Heart right ventricle (tissue), 16 donors: ENCODE measurements at regions not wholly inside any gene's neighbourhood (a gene's known extent, or its start where the extent isn't known, plus 50 kb on each side); places are given as distances from the start of the nearest gene placed in this dataset.

Source experiments
- ATAC-seq, 8 donors: fragments of 200-7000 bp; cut with Tn5 transposase; one replicate each; pipeline ENCODE4 v1.9.1; 2020; ENCODE audit warnings: mild to moderate bottlenecking in 8 of 8, moderate library complexity in 8 of 8, moderate number of reproducible peaks in 1 of 8
- DNase-seq, 2 donors: peaks; one replicate each; pipeline ENCODE4 v3.0.0-alpha.2; 2020
- H3K27ac ChIP-seq, 10 donors: fragments of 200-600 bp; sonication (generic) in 2 of 10; one replicate each; pipeline versions ENCODE4 v1.5.0 to v1.8.0; 2020 to 2022; ENCODE audit warnings: mild to moderate bottlenecking in 3 of 10
- H3K27me3 ChIP-seq, 7 donors: fragments of 200-600 bp; one replicate each; pipeline ENCODE4 v1.8.0; 2021 to 2022; ENCODE audit warnings: mild to moderate bottlenecking in 2 of 7
- H3K36me3 ChIP-seq, 9 donors: fragments of 200-600 bp; sonication (generic) in 1 of 9; one replicate each; pipeline versions ENCODE4 v1.5.0 to v1.8.0; 2020 to 2022; ENCODE audit warnings: mild to moderate bottlenecking in 2 of 9
- H3K4me1 ChIP-seq, 9 donors: fragments of 200-600 bp; sonication (generic) in 1 of 9; one replicate each; pipeline versions ENCODE4 v1.5.0 to v1.8.0; 2020 to 2022; ENCODE audit warnings: mild to moderate bottlenecking in 4 of 9
- H3K4me3 ChIP-seq, 10 donors: fragments of 200-600 bp; sonication (generic) in 2 of 10; one replicate each; pipeline versions ENCODE4 v1.5.0 to v1.8.0; 2020 to 2022; ENCODE audit warnings: mild to moderate bottlenecking in 7 of 10, moderate library complexity in 2 of 10
- H3K9me3 ChIP-seq, 11 donors: fragments of 200-600 bp in 10 of 11; sonication (generic) in 2 of 11; one replicate each; pipeline versions ENCODE4 v1.5.0 to v1.8.0; 2013 to 2022; ENCODE audit warnings: mild to moderate bottlenecking in 2 of 11, control low read depth in 1 of 11, moderate library complexity in 1 of 11
- WGBS, 2 donors: extraction: QIAGEN DNeasy Blood & Tissue Kit; methylation state at CpG; one replicate each; pipeline ENCODE4 v1.1.7; 2013; ENCODE audit warnings: inconsistent platforms in 1 of 2; 5-methylcytosine and 5-hydroxymethylcytosine counted together
- intact Hi-C, 10 donors: fragments of 100-400 bp; cut with DNase I; formaldehyde crosslinking; loops; one replicate each; pipeline versions ENCODE4 v1.11.1 to v1.14.2; 2022
- TF ChIP-seq, protein P1 (sequence below), 9 donors: fragments of 200-600 bp; sonication (generic) in 2 of 9; IDR thresholded peaks; one replicate each; pipeline versions ENCODE4 v1.5.0 to v1.8.0; 2021 to 2022; ENCODE audit warnings: antibody characterized with exemption in 9 of 9, mild to moderate bottlenecking in 5 of 9, moderate library complexity in 1 of 9
- donor health status: Arrhythmogenic right ventricular cardiomyopathy.
- donor health status: ischemic (EF 13 %, LVEDD 7.1; RV severe dilation, severe dysfunction).
- donor health status: healthy with polysubstance abuse.
- donor health status: DM: no; HTN: yes; CAD: no.
- donor health status: DM: no; HTN: no; CAD: no.
- donor health status: ischemic (EF 25% LVEDD 6.9; RV normal size, moderate dysfunction).
- donor health status: ischemic (EF 25% LVEDD 5.7; RV mildly dilated, moderate dysfunction).
- donor health status: healthy.
- donor health status: DM: yes; HTN: yes; CAD: no.
- donor health status: Ischemic cardiomyopathy.
- donor health status: ischemic (EF 35%, LVEDD 5.7; RV mildly dilated, moderate dysfunction).
- donor health status: nonischemic (EF 11% LVEDD 7.7; RV severe dilation, severe dysfunction).
- donor health status: DM: yes; HTN: yes; CAD: no.
- donor health status: PGD.
- donor health status: ischemic (EF 29% LVEDD 5.4; RV normal size, mild dysfunction).
- donor health status: nonischemic (EF 23%, LVEDD 6.1; RV moderate dilation, normal function).

GRCh38 chr14:24694680-24695079, 60.7 kb upstream of the GZMB start:
- peaks cover 0 to 23% (median 0%) of the 10 kb centered on the region in 9 donors for H3K4me1 ChIP-seq
- intact Hi-C loops: no loop called here

DNA sequence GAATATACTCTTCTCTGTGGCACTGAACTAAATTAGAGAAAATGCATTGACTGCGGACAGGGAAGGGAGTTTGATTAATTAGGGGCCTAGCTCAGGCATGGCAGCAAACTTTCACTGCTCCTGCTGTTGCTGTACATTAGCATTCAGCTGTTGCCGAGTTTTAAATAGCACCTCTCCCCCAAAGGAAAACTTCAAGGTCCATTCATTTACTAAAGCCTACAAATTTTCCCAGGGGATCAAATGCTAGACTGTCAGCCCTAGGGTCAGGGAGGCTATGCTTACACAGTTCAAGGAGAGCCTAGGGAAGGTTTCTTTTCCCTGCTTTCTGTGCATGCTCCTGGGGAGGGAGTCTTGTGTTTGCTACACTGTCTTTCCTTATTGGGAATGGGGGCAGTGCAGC, 60.0 kb upstream of the GZMB start:
- intact Hi-C loops: no loop called here
- TF ChIP-seq, protein P1, sequence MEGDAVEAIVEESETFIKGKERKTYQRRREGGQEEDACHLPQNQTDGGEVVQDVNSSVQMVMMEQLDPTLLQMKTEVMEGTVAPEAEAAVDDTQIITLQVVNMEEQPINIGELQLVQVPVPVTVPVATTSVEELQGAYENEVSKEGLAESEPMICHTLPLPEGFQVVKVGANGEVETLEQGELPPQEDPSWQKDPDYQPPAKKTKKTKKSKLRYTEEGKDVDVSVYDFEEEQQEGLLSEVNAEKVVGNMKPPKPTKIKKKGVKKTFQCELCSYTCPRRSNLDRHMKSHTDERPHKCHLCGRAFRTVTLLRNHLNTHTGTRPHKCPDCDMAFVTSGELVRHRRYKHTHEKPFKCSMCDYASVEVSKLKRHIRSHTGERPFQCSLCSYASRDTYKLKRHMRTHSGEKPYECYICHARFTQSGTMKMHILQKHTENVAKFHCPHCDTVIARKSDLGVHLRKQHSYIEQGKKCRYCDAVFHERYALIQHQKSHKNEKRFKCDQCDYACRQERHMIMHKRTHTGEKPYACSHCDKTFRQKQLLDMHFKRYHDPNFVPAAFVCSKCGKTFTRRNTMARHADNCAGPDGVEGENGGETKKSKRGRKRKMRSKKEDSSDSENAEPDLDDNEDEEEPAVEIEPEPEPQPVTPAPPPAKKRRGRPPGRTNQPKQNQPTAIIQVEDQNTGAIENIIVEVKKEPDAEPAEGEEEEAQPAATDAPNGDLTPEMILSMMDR (IDR thresholded peaks at IDR 0.05): no peak
- no peaks in the 10 kb centered on the region for H3K36me3 ChIP-seq
- peaks cover 0 to 19% (median 4%) of the 10 kb centered on the region in 7 donors for H3K27me3 ChIP-seq
- H3K4me1 ChIP-seq: peaks cover 0 to 22% (median 0%) of the 10 kb centered on the region in 9 donors
- ATAC-seq (peak in 5 of 8 donors; percentile 33 to 59 (median 42)), DNase-seq (no peak)
- H3K4me3 ChIP-seq: no peak overlapping the region
- H3K27ac ChIP-seq: peak overlapping the region in 1 of 10 donors; percentile 32
- 46 to 65% methylated on average over 2 of the region's 2 CpGs for whole genome bisulfite sequencing, 2 donors
- H3K9me3 ChIP-seq: no peaks in the 10 kb centered on the region

More at GRCh38 chr14:24694680-24695079, 60.7 kb upstream of the GZMB start:
- Histone ChIP-seq H3K4me3 (no peak overlapping the region), H3K27me3 (peaks cover 0 to 12% (median 4%) of the 10 kb centered on the region in 7 donors), H3K9me3 (no peaks in the 10 kb centered on the region), H3K36me3 (no peaks in the 10 kb centered on the region), H3K27ac (peak overlapping the region in 6 of 10 donors; percentile 15 to 56 (median 28))
- WGBS, 2 donors: 89 to 90% methylated on average over 3 of the region's 3 CpGs
- DNase-seq (no peak), ATAC-seq (no peak)
- TF ChIP-seq, protein P1 (IDR thresholded peaks at IDR 0.05): no peak

DNA sequence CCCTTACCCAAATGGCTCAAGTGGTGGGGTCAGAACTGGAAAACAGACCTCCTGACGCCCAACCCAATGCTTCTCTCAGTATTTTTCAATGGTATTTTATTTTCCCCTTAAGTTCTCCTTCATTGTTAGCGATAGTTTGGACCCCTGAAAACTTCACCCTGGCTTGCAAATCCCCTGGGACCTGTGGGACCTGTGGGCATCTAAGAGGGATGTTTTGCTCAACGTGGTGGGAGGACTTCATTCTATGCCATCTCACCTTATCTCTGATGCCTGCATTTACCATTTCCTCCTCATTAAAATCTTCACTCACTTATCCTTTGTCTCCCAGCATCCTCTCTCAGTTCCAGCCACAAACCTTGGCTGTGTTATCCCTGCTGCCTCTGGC, 59.4 kb upstream of the GZMB start:
- 71 to 82% methylated on average over 3 of the region's 3 CpGs for WGBS, 2 donors
- Histone ChIP-seq H3K27ac (peak overlapping the region in 1 of 10 donors; percentile 52), H3K36me3 (no peaks in the 10 kb centered on the region), H3K4me3 (no peak overlapping the region), H3K27me3 (peaks cover 0 to 23% (median 5%) of the 10 kb centered on the region in 7 donors), H3K4me1 (peaks cover 0 to 22% (median 0%) of the 10 kb centered on the region in 9 donors), H3K9me3 (no peaks in the 10 kb centered on the region)
- no peak for ATAC-seq
- DNase-seq: no peak
- TF ChIP-seq, protein P1 (IDR thresholded peaks at IDR 0.05): no peak
- intact Hi-C loops: no loop called here

- Histone ChIP-seq H3K4me1 (peaks cover 0 to 22% (median 0%) of the 10 kb centered on the region in 9 donors), H3K9me3 (no peaks in the 10 kb centered on the region), H3K36me3 (no peaks in the 10 kb centered on the region), H3K27me3 (peaks cover 0 to 23% (median 5%) of the 10 kb centered on the region in 7 donors), H3K4me3 (no peak overlapping the region), H3K27ac (peak overlapping the region in 1 of 10 donors; percentile 19)
- TF ChIP-seq, protein P1 (IDR thresholded peaks at IDR 0.05): no peak
- DNase-seq: no peak
- intact Hi-C loops: no loop called here
- ATAC-seq: no peak
- 72 to 74% methylated on average over 11 of the region's 11 CpGs for WGBS, 2 donors
Measured at GRCh38 chr14:24692382-24693352, 58.7 kb upstream of the GZMB start.
